Body of pancreas (tissue), 4 donors: ENCODE measurements at regions not wholly inside any gene's neighbourhood (a gene's known extent, or its start where the extent isn't known, plus 50 kb on each side); places are given as distances from the start of the nearest gene placed in this dataset.

ENCODE experiments used
- POLR2A ChIP-seq, 3 donors: fragments of 450-650 bp; IDR thresholded peaks; one replicate each; pipeline ENCODE4 v1.6.1; 2016; ENCODE audit warnings: antibody characterized with exemption in 3 of 3, mild to moderate bottlenecking in 2 of 3
- TF ChIP-seq, protein P1 (sequence below), 7 experiments: fragments of 450-650 bp in 4 of 7; fragments of 200-600 bp in 3 of 7; sonication (generic) in 3 of 7; IDR thresholded peaks; one replicate each; pipeline ENCODE4 v1.5.1; 2016 to 2019; ENCODE audit warnings: antibody characterized with exemption in 7 of 7

DNA sequence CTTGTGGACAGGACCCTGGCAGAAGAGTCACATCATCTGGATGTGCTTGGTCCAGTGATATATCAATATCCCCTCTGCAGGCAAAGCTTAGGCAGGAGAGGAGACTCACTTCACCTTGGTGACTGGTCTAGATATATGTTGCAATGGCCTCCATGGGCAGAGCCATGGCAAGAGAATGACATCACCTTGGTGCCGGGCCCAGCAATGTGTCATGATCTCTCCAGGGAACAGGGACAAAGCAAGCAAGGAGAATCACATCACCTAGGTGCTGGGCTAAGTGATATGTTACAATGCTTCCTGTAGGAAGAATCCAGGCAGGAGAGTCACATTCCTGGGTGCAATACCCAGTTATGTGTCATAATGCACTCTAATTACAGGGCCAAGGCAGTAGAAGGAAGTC, 2106.2 kb downstream of the TP53TG3F start:
- TF ChIP-seq, protein P1, sequence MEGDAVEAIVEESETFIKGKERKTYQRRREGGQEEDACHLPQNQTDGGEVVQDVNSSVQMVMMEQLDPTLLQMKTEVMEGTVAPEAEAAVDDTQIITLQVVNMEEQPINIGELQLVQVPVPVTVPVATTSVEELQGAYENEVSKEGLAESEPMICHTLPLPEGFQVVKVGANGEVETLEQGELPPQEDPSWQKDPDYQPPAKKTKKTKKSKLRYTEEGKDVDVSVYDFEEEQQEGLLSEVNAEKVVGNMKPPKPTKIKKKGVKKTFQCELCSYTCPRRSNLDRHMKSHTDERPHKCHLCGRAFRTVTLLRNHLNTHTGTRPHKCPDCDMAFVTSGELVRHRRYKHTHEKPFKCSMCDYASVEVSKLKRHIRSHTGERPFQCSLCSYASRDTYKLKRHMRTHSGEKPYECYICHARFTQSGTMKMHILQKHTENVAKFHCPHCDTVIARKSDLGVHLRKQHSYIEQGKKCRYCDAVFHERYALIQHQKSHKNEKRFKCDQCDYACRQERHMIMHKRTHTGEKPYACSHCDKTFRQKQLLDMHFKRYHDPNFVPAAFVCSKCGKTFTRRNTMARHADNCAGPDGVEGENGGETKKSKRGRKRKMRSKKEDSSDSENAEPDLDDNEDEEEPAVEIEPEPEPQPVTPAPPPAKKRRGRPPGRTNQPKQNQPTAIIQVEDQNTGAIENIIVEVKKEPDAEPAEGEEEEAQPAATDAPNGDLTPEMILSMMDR (IDR thresholded peaks at IDR 0.05): no peak
- TF ChIP-seq POLR2A (IDR thresholded peaks at IDR 0.05): no peak
